Astrocyte of the spinal cord (primary cell): ENCODE measurements at regions not wholly inside any gene's neighbourhood (a gene's known extent, or its start where the extent isn't known, plus 50 kb on each side); places are given as distances from the start of the nearest gene placed in this dataset.
A peak's percentile ranks its signal among the peaks of the same experiment; 100 is the strongest.

Experiments used
- DNase-seq: peaks from one replicate; pipeline ENCODE4 v3.0.0; 2011; ENCODE audit warnings: low read depth, low spot score
- H3K4me3 ChIP-seq: 2 replicates; pipeline ENCODE4 v1.5.1; 2011; ENCODE audit warnings: low read depth, mild to moderate bottlenecking, low read length, moderate library complexity
- in situ Hi-C: cut with HindIII; loops from 2 replicates; pipeline ENCODE4 v1.10.0; 2017; ENCODE audit warnings: low sequenced_read_pairs
- TF ChIP-seq, protein P1 (sequence below): IDR thresholded peaks from 2 replicates; pipeline ENCODE4 v1.5.1; 2012; ENCODE audit warnings: low read depth, mild to moderate bottlenecking, low read length, inconsistent platforms

GRCh38 chr9:38153910-38154291 lies 84.9 kb upstream of the SHB start:
- in situ Hi-C loops: no loop called here
- TF ChIP-seq, protein P1, sequence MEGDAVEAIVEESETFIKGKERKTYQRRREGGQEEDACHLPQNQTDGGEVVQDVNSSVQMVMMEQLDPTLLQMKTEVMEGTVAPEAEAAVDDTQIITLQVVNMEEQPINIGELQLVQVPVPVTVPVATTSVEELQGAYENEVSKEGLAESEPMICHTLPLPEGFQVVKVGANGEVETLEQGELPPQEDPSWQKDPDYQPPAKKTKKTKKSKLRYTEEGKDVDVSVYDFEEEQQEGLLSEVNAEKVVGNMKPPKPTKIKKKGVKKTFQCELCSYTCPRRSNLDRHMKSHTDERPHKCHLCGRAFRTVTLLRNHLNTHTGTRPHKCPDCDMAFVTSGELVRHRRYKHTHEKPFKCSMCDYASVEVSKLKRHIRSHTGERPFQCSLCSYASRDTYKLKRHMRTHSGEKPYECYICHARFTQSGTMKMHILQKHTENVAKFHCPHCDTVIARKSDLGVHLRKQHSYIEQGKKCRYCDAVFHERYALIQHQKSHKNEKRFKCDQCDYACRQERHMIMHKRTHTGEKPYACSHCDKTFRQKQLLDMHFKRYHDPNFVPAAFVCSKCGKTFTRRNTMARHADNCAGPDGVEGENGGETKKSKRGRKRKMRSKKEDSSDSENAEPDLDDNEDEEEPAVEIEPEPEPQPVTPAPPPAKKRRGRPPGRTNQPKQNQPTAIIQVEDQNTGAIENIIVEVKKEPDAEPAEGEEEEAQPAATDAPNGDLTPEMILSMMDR: no peak
- no peak for DNase-seq
- no peak overlapping the region for H3K4me3 ChIP-seq

GRCh38 chr9:38153152-38153909 lies 84.3 kb upstream of the SHB start:
- in situ Hi-C loops: no loop called here
- no peak for DNase-seq
- H3K4me3 ChIP-seq: no peak overlapping the region
- TF ChIP-seq, protein P1: no peak

GRCh38 chr9:38149647-38150046 lies 80.6 kb upstream of the SHB start:
- in situ Hi-C loops: no loop called here
- no peak for DNase-seq
- TF ChIP-seq, protein P1: no peak
- no peak overlapping the region for H3K4me3 ChIP-seq

GRCh38 chr9:38146844-38147243 lies 77.8 kb upstream of the SHB start:
- in situ Hi-C loops: no loop called here

DNA sequence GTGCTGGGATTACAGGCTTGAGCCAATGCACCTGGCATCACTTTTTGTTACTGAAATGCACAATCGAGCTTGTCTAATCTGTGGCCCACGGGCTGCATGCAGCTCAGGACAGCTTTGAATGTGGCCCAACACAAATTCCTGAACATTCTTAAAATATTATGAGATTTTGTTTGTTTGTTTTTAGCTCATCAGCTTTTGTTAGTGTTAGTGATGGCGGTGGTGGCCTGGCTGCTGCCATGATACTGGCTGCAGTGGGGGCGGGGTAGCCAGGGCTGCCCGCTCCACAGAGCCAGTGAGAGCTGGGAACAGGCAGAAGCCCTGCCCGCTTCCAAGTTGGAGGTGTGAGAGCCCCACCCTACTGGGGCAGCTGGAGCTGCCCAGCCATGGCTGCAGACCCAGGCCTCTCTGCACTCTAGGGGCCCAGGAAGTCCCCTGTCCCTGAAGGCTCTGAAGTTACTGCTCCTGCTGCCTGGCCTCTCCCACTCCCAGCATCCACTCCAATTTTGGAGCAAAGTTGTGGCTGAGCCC lies 76.6 kb upstream of the SHB start:
- TF ChIP-seq, protein P1: no peak
- in situ Hi-C loops: no loop called here
- H3K4me3 ChIP-seq: no peak overlapping the region
- no peak for DNase-seq

More at GRCh38 chr9:38146844-38147243, 77.8 kb upstream of the SHB start:
- H3K4me3 ChIP-seq: no peak overlapping the region
- TF ChIP-seq, protein P1: no peak
- no peak for DNase-seq

GRCh38 chr9:38144421-38144820 lies 75.4 kb upstream of the SHB start:
- TF ChIP-seq, protein P1: no peak
- in situ Hi-C loops: no loop called here
- peak; percentile 38 for DNase-seq
- no peak overlapping the region for H3K4me3 ChIP-seq
